Ovary (tissue), 3 donors: ENCODE measurements at regions not wholly inside any gene's neighbourhood (a gene's known extent, or its start where the extent isn't known, plus 50 kb on each side); places are given as distances from the start of the nearest gene placed in this dataset.

Experiments used
- EP300 ChIP-seq: sonication (generic); formaldehyde crosslinking; IDR thresholded peaks from one replicate; pipeline ENCODE4 v1.6.1; 2017; ENCODE audit warnings: antibody characterized with exemption
- POLR2A ChIP-seq: fragments of 450-650 bp; IDR thresholded peaks from one replicate; pipeline ENCODE4 v1.6.1; 2017; ENCODE audit warnings: antibody characterized with exemption, mild to moderate bottlenecking, moderate library complexity
- TF ChIP-seq, protein P1 (sequence below), 3 donors: fragments of 450-650 bp in 2 of 3; fragments of 200-600 bp in 1 of 3; IDR thresholded peaks; one replicate each; pipeline versions ENCODE4 v1.5.1 to v1.8.0; 2016 to 2022; ENCODE audit warnings: antibody characterized with exemption in 3 of 3, mild to moderate bottlenecking in 1 of 3
- donor health status: DM: no; HTN: no; CAD: no.

DNA sequence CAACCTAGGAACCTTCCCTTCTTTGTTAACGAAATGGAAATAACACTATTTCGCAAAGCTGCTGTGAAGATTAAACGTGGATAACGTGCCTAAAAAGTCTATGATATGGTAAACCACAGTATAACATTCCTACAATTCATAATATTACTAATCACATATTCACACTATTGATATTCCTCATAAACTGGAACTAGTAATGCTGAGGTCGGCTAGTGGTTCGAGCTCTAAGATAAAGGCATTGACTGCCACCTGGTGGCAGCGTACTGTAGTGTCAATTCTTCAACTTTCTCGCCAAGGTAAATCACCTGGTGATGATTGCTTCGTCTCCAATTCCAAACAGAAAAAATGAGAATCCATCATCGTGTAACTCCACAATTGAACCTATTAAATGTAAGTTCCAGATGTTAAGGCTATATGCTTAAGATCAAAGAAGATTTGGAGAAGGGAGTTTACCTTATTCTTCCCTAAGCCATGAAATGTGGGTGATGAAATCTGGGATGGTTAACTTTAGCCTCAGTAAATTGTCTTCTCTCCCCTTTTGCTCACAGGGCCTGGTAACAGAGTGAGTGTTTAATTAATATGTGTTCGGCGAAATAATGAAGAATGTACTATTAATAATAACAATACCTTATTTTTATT, 197.5 kb upstream of the TMEM132C start:
- TF ChIP-seq, protein P1, sequence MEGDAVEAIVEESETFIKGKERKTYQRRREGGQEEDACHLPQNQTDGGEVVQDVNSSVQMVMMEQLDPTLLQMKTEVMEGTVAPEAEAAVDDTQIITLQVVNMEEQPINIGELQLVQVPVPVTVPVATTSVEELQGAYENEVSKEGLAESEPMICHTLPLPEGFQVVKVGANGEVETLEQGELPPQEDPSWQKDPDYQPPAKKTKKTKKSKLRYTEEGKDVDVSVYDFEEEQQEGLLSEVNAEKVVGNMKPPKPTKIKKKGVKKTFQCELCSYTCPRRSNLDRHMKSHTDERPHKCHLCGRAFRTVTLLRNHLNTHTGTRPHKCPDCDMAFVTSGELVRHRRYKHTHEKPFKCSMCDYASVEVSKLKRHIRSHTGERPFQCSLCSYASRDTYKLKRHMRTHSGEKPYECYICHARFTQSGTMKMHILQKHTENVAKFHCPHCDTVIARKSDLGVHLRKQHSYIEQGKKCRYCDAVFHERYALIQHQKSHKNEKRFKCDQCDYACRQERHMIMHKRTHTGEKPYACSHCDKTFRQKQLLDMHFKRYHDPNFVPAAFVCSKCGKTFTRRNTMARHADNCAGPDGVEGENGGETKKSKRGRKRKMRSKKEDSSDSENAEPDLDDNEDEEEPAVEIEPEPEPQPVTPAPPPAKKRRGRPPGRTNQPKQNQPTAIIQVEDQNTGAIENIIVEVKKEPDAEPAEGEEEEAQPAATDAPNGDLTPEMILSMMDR (IDR thresholded peaks at IDR 0.05) = no peak
- TF ChIP-seq POLR2A (no peak), EP300 (no peak)
